C4-2B (cell line): ENCODE measurements at regions not wholly inside any gene's neighbourhood (a gene's known extent, or its start where the extent isn't known, plus 50 kb on each side); places are given as distances from the start of the nearest gene placed in this dataset.

Experiments
- H3K27ac ChIP-seq: fragments of 450-650 bp; 2 replicates; pipeline ENCODE4 v1.5.1; 2017
- ZFX ChIP-seq: fragments of 450-650 bp; IDR thresholded peaks from 2 replicates; pipeline ENCODE4 v1.6.1; 2017
- TF ChIP-seq, protein P1 (sequence below): fragments of 450-650 bp; conservative IDR thresholded peaks from 2 replicates; pipeline ENCODE4 v1.5.1; 2017; ENCODE audit warnings: mild to moderate bottlenecking

DNA sequence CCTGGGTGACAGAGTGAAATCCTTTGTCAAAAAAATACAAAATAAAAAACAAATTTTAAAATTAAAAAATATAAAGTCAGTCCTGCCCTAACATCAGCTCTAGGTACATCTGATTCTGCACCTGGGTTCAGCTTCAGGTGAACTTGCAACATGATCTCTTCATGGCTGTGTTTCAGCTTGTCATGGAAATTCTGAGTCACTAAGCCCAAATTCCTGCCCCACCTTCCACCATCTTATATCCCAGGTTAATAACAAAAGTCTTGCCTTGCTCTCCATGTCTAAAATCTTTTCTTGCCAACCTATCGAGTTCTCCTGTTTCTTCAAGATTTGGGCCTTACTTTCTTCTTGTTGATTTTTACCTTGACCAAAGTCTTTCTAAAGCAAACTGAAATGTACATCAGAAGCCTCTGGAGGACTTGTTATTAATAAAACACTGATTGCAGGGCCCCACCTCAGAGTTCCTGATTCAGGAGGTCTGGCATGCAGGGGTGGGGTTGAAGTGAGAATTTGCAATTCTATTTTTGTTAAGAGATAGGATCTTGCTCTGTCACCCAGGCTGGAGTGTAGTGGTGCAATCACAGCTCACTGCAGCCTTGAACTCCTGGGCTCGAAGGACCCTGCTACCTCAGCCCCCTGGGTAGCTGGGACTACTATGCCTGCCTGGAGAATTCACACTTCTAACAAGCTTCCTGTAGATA lies 125.8 kb upstream of the VCX3A start:
- H3K27ac ChIP-seq, result no peak overlapping the region
- no peak for TF ChIP-seq ZFX
- TF ChIP-seq, protein P1, sequence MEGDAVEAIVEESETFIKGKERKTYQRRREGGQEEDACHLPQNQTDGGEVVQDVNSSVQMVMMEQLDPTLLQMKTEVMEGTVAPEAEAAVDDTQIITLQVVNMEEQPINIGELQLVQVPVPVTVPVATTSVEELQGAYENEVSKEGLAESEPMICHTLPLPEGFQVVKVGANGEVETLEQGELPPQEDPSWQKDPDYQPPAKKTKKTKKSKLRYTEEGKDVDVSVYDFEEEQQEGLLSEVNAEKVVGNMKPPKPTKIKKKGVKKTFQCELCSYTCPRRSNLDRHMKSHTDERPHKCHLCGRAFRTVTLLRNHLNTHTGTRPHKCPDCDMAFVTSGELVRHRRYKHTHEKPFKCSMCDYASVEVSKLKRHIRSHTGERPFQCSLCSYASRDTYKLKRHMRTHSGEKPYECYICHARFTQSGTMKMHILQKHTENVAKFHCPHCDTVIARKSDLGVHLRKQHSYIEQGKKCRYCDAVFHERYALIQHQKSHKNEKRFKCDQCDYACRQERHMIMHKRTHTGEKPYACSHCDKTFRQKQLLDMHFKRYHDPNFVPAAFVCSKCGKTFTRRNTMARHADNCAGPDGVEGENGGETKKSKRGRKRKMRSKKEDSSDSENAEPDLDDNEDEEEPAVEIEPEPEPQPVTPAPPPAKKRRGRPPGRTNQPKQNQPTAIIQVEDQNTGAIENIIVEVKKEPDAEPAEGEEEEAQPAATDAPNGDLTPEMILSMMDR, result no peak

DNA sequence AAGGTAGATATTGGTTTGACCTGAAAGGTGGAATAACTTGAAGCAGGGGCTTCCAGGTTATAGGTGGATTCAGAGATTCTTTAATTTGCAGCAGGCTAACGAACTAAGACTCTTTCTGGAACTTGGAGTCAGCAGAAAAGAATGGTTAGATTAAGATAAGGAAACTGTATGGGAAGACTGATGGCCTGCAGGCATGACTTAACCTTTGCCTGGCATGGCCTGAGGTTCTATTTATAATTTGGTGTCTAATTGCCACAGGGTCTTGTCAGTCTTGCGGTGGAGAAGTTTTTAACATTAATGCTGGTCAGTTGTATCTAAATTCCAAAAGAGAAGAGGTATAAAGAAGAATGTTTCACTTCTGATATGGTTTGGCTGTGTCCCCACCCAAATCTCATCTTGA lies 110.3 kb upstream of the VCX3A start:
- TF ChIP-seq, protein P1, result no peak
- no peak for TF ChIP-seq ZFX
- H3K27ac ChIP-seq, result no peak overlapping the region

DNA sequence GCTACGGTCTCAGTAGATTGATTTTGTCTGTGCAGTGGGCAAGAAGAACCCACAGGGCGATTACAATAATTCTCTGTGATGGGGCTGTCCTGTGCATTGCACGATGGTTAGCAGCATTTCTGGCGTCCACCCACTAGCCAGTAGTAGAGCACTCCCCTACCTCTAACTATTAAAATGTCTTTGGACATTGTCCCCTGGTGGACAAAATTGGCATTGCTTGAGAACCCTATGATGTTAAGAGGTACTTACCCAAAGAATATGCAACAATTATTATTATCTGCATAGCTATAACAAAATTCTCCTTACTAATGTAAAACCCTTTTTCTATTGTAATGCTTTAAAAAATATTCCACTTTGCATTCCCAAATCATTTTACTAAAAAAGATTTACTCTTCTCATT lies 109.5 kb upstream of the VCX3A start:
- H3K27ac ChIP-seq, result no peak overlapping the region
- TF ChIP-seq, protein P1, result peak; percentile 53
- no peak for TF ChIP-seq ZFX

DNA sequence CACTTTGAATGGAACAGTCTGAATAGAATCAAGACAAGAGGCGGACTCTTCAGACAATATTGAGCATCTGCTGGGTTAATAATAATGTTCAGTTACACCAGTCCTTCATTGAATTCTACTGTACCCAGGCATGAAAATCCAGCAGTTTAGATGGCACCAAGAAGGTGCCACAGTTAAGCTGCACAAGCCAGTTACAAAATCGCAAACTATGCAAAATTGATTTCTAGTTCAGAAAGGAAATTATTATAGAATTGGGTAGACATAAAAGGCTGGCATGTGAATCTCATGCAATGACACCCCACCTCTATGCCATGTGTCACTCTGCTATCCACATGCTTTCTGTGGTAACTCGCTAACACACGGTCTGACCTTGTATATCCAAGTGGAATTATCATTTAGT lies 105.8 kb upstream of the VCX3A start:
- no peak overlapping the region for H3K27ac ChIP-seq
- TF ChIP-seq, protein P1, result no peak
- TF ChIP-seq ZFX, result no peak

DNA sequence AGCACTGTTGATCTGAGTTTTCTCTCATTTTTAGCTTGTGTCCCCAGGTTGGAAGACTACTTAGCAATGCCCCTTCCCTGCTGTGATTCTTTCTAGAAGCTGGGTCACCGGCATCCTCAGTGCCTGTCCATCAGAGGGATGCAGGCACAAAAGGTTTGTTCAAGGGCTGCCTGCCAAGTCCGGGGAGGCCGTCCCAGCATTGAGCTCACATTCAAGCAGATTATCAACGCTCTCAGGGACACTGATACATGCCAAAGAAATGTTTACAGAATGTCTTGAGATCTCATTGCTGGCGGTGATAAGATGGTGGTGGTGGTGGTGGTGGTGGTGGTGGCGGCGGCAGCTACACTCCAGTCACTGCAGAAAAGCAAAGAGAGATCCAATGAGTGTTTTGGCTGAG lies 79.6 kb upstream of the VCX3A start:
- no peak for TF ChIP-seq ZFX
- TF ChIP-seq, protein P1, result no peak
- no peak overlapping the region for H3K27ac ChIP-seq

DNA sequence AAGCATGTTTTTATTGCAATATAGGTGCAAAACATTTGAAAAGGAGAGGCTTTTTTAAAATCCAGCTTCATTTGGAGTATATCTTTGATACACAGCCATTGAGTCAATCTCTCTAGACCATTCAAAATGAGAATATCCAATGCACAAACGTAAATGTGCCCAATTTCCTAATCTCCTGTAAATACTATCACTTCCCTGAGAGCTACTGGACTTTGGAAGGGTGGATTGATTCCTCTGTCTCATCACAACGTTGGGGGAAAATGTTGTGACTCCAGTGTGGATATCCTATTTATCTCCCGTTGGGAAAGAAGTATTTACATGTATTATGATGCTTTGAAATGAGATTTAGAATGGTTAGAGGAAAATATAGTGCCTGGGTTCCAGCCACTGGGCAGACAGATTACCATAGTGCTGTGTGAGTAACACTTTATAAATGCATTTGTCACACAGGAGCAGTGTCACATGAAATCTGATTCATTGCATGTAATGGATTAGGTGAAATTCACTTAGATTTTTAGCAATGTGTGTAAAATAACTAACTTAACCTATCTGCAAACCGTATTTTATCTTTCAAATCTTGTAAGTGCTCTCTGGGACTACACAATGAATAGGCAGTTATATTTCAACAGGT lies 64.4 kb upstream of the VCX3A start:
- H3K27ac ChIP-seq, result no peak overlapping the region
- TF ChIP-seq, protein P1, result no peak
- no peak for TF ChIP-seq ZFX
